ENCODE measurements at regions not wholly inside any gene's neighbourhood (a gene's known extent, or its start where the extent isn't known, plus 50 kb on each side); places are given as distances from the start of the nearest gene placed in this dataset.

DNA sequence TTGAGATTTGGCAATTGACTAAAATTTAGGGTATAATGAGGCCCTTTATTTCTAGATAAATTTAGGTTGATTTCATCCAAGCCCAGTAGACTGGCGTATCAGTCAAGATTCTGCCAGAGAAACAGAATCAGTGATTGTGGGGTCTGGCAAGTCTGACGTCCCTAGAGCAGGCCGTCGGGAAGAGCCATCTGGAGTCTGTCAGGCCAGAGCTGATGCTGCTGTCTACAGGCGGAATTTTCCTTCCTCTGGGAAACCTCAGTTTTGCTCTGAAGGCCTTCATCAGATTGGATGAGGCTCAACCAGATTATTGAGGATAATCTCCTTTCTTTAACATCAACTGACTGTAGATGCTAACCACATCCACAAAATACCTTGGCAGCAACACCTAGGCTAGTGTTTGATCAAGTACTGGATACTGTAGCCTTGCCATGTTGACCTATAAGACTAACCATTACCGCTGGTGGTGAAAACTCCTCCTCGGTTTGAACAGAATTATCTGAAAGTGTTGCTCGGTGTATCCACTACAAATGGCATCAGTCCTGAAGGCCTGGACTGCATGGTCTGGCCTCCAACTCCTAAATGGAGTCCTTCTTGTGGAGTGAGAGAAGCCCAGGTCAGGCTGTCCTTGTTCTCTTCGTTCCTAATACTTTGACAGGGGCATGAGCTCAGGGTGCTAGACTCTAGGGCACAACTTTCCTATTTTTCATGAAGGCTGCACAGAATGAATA, 83.2 kb upstream of the ANKH start:
- TF ChIP-seq, protein P1, sequence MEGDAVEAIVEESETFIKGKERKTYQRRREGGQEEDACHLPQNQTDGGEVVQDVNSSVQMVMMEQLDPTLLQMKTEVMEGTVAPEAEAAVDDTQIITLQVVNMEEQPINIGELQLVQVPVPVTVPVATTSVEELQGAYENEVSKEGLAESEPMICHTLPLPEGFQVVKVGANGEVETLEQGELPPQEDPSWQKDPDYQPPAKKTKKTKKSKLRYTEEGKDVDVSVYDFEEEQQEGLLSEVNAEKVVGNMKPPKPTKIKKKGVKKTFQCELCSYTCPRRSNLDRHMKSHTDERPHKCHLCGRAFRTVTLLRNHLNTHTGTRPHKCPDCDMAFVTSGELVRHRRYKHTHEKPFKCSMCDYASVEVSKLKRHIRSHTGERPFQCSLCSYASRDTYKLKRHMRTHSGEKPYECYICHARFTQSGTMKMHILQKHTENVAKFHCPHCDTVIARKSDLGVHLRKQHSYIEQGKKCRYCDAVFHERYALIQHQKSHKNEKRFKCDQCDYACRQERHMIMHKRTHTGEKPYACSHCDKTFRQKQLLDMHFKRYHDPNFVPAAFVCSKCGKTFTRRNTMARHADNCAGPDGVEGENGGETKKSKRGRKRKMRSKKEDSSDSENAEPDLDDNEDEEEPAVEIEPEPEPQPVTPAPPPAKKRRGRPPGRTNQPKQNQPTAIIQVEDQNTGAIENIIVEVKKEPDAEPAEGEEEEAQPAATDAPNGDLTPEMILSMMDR (conservative IDR thresholded peaks at IDR 0.05; ENCODE audit: low read depth, low read length) = no peak
- no peak for TF ChIP-seq EZH2 (IDR thresholded peaks at IDR 0.05; ENCODE audit: borderline replicate concordance, low read depth, low read length, poor library complexity, severe bottlenecking)
